Osteoblast (primary cell): ENCODE measurements at regions not wholly inside any gene's neighbourhood (a gene's known extent, or its start where the extent isn't known, plus 50 kb on each side); places are given as distances from the start of the nearest gene placed in this dataset.

ENCODE experiments used
- DNase-seq: peaks from one replicate; pipeline ENCODE4 v3.0.0; 2011; ENCODE audit warnings: low spot score, mixed read lengths; ENCODE audit not compliant: insufficient read length; ENCODE audit errors: missing footprints
- H2AFZ ChIP-seq: 2 replicates; pipeline ENCODE4 v1.6.0; 2011; ENCODE audit warnings: mild to moderate bottlenecking, low read length
- H3K27ac ChIP-seq: 2 replicates; pipeline ENCODE4 v1.5.1; 2011; ENCODE audit warnings: mild to moderate bottlenecking, low read depth, low read length, moderate library complexity
- H3K27me3 ChIP-seq: 2 replicates; pipeline ENCODE4 v1.6.0; 2012; ENCODE audit warnings: mild to moderate bottlenecking, control low read depth, inconsistent platforms, low read length, moderate library complexity; ENCODE audit not compliant: insufficient read depth
- H3K36me3 ChIP-seq: 2 replicates; pipeline ENCODE4 v1.5.1; 2011; ENCODE audit warnings: mild to moderate bottlenecking, low read length, control low read depth, moderate library complexity; ENCODE audit not compliant: insufficient read depth
- H3K4me1 ChIP-seq: 2 replicates; pipeline ENCODE4 v1.5.1; 2011; ENCODE audit warnings: mild to moderate bottlenecking, low read length, control low read depth, moderate library complexity; ENCODE audit not compliant: insufficient read depth
- H3K4me2 ChIP-seq: 2 replicates; pipeline ENCODE4 v1.6.0; 2011; ENCODE audit warnings: mild to moderate bottlenecking, low read length; ENCODE audit not compliant: insufficient read depth
- H3K4me3 ChIP-seq: fragments of 200-600 bp; sonication (generic); 3 replicates; pipeline ENCODE4 v1.5.1; 2012; ENCODE audit warnings: mild to moderate bottlenecking, low read length, inconsistent platforms; ENCODE audit not compliant: insufficient read depth
- H3K79me2 ChIP-seq: 2 replicates; pipeline ENCODE4 v1.6.0; 2012; ENCODE audit warnings: mild to moderate bottlenecking, low read length, control low read depth, inconsistent platforms; ENCODE audit not compliant: insufficient read depth
- H3K9me3 ChIP-seq: 2 replicates; pipeline ENCODE4 v1.5.1; 2011; ENCODE audit warnings: low read depth, low read length, control low read depth
- H4K20me1 ChIP-seq: 2 replicates; pipeline ENCODE4 v1.6.0; 2012; ENCODE audit warnings: mild to moderate bottlenecking, low read length, control low read depth; ENCODE audit not compliant: insufficient read depth
- TF ChIP-seq, protein P1 (sequence below): IDR thresholded peaks from 2 replicates; pipeline ENCODE4 v1.5.1; 2011; ENCODE audit warnings: mild to moderate bottlenecking, low read depth, low read length, moderate library complexity; ENCODE audit errors: extremely low read depth

- H3K27ac ChIP-seq, result no peak overlapping the region
- H3K4me2 ChIP-seq, result no peak overlapping the region
- H3K4me1 ChIP-seq, result no peaks in the 10 kb centered on the region
- H3K9me3 ChIP-seq, result no peaks in the 10 kb centered on the region
- no peaks in the 10 kb centered on the region for H3K79me2 ChIP-seq
- H3K27me3 ChIP-seq, result no peaks in the 10 kb centered on the region
- no peak overlapping the region for H3K4me3 ChIP-seq
- DNase-seq, result no peak
- no peaks in the 10 kb centered on the region for H4K20me1 ChIP-seq
- no peak overlapping the region for H2AFZ ChIP-seq
- TF ChIP-seq, protein P1, sequence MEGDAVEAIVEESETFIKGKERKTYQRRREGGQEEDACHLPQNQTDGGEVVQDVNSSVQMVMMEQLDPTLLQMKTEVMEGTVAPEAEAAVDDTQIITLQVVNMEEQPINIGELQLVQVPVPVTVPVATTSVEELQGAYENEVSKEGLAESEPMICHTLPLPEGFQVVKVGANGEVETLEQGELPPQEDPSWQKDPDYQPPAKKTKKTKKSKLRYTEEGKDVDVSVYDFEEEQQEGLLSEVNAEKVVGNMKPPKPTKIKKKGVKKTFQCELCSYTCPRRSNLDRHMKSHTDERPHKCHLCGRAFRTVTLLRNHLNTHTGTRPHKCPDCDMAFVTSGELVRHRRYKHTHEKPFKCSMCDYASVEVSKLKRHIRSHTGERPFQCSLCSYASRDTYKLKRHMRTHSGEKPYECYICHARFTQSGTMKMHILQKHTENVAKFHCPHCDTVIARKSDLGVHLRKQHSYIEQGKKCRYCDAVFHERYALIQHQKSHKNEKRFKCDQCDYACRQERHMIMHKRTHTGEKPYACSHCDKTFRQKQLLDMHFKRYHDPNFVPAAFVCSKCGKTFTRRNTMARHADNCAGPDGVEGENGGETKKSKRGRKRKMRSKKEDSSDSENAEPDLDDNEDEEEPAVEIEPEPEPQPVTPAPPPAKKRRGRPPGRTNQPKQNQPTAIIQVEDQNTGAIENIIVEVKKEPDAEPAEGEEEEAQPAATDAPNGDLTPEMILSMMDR, result no peak
- H3K36me3 ChIP-seq, result no peaks in the 10 kb centered on the region
Measured at GRCh38 chr6:11639376-11640235, 102.1 kb downstream of the TMEM170B start.

- no peak overlapping the region for H2AFZ ChIP-seq
- no peaks in the 10 kb centered on the region for H3K9me3 ChIP-seq
- no peaks in the 10 kb centered on the region for H3K4me1 ChIP-seq
- no peaks in the 10 kb centered on the region for H4K20me1 ChIP-seq
- H3K27me3 ChIP-seq, result no peaks in the 10 kb centered on the region
- no peak overlapping the region for H3K4me3 ChIP-seq
- TF ChIP-seq, protein P1, result no peak
- no peak for DNase-seq
- H3K27ac ChIP-seq, result no peak overlapping the region
- no peak overlapping the region for H3K4me2 ChIP-seq
- no peaks in the 10 kb centered on the region for H3K36me3 ChIP-seq
- H3K79me2 ChIP-seq, result no peaks in the 10 kb centered on the region
Measured at GRCh38 chr6:11640486-11640885, 102.9 kb downstream of the TMEM170B start.

GRCh38 chr6:11644071-11644470, 106.5 kb downstream of the TMEM170B start:
- Histone ChIP-seq H4K20me1 (no peaks in the 10 kb centered on the region), H3K27ac (no peak overlapping the region), H2AFZ (no peak overlapping the region), H3K36me3 (no peaks in the 10 kb centered on the region), H3K27me3 (no peaks in the 10 kb centered on the region), H3K4me1 (no peaks in the 10 kb centered on the region), H3K9me3 (no peaks in the 10 kb centered on the region), H3K4me2 (no peak overlapping the region), H3K4me3 (no peak overlapping the region), H3K79me2 (no peaks in the 10 kb centered on the region)
- TF ChIP-seq, protein P1, result no peak
- DNase-seq, result no peak

DNA sequence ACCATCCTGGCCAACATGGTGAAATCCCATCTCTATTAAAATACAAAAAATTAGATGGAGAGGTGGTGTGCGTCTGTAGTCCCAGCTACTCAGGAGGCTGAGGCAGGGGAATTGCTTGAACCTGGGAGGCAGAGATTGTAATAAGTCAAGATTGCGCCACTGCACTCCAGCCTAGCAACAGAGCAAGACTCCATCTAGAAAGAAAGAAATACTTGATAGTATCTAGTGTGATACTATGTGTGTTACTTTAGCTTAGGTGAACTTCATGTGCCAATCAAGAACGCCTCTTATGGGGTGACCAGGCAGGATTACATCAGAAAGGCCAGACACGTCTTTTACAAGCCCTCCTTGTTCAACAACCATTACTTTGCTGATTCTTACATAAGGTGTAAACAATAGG, 107.1 kb downstream of the TMEM170B start:
- Histone ChIP-seq H2AFZ (no peak overlapping the region), H3K4me2 (no peak overlapping the region), H4K20me1 (no peaks in the 10 kb centered on the region), H3K27me3 (no peaks in the 10 kb centered on the region), H3K4me3 (no peak overlapping the region), H3K9me3 (no peaks in the 10 kb centered on the region), H3K4me1 (peaks cover 1% of the 10 kb centered on the region), H3K79me2 (no peaks in the 10 kb centered on the region), H3K27ac (no peak overlapping the region), H3K36me3 (no peaks in the 10 kb centered on the region)
- no peak for DNase-seq
- TF ChIP-seq, protein P1, result no peak
